ENCODE measurements at regions not wholly inside any gene's neighbourhood (a gene's known extent, or its start where the extent isn't known, plus 50 kb on each side); places are given as distances from the start of the nearest gene placed in this dataset.

DNA sequence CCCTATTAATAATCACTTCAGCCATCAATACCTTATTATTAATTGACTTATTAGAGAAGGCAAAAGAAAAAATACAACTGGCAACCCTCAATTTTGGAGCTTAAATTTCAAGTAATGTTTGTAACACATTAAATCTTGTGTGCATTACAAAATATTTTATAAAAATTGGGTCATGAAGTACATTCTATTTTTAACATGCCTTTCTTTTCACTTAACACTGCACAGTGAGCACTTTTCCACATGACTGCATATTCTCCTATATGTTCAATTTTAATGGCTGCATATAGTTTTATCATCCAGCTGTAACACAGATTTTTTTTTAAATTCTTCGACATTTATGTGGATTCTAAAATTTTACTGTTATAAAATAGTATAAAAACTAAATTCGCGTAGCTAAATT lies 92.5 kb downstream of the SLC17A6 start:
- H3K27ac ChIP-seq (ENCODE audit: control insufficient read depth, insufficient read depth): no peak overlapping the region
- FAIRE-seq: no peak

More for the DNA sequence above, 92.5 kb downstream of the SLC17A6 start:
- CTCF ChIA-PET: interaction anchor here (0.7 kb wide), 1 partner anchor 22 kb away, joined by 3 read pairs; no protein-coding TSS in a partner anchor
- POLR2A ChIA-PET: no interaction called here
- no peak for ATAC-seq
- no peak overlapping the region for H3K9ac ChIP-seq (ENCODE audit: control insufficient read depth, insufficient read depth, low read length)
- RAD21 ChIA-PET (ENCODE audit: unreplicated experiment): interaction anchor here (1.6 kb wide), 1 partner anchor 357 kb away, joined by 3 read pairs; no protein-coding TSS in a partner anchor
- H3K9me3 ChIP-seq (replicated peaks; ENCODE audit: control insufficient read depth, insufficient read depth, low read length): no peaks in the 10 kb centered on the region; the same call in 2 of the 3 replicates
- no peaks in the 10 kb centered on the region for H3K4me1 ChIP-seq (ENCODE audit: control insufficient read depth, insufficient read depth, low read length)
- no peaks in the 10 kb centered on the region for H4K20me1 ChIP-seq (ENCODE audit: control insufficient read depth, insufficient read depth)
- BruUV-seq (replicated peaks): no TSS peak
- no peaks in the 10 kb centered on the region for H3K36me3 ChIP-seq (ENCODE audit: control insufficient read depth in 2 of 2, insufficient read depth in 2 of 2, low read length in 1 of 2)
- H3K4me2 ChIP-seq (ENCODE audit: control insufficient read depth, insufficient read depth): no peak overlapping the region
- H3K27me3 ChIP-seq (replicated peaks in 1 of 2; ENCODE audit: control insufficient read depth in 2 of 2, insufficient read depth in 2 of 2, low read length in 1 of 2): no peaks in the 10 kb centered on the region
- intact Hi-C loops (cut with micrococcal nuclease; ENCODE audit: unreplicated experiment) (no loop called here), in situ Hi-C loops (cut with MboI) (no loop called here)
- no peak overlapping the region for H3K4me3 ChIP-seq
- DNase-seq (ENCODE audit: low read depth, low spot score): no peak
- WGBS (ENCODE audit: insufficient coverage, insufficient replicate concordance, low lambda C conversion rate, missing lambda C conversion rate): 67% methylated on average over 3 of the region's 3 CpGs
- SMC1A ChIA-PET (ENCODE audit: uncharacterized antibody, unreplicated experiment): no interaction called here
- H3K79me2 ChIP-seq (ENCODE audit: control insufficient read depth, insufficient read depth, low read length): no peaks in the 10 kb centered on the region
- TF ChIP-seq GATAD2B (conservative IDR thresholded peaks at IDR 0.05; ENCODE audit: low read depth) (no peak), NFYA (IDR thresholded peaks at IDR 0.05; ENCODE audit: borderline replicate concordance, low read depth, low read length) (no peak), ZBTB11 (CRISPR knock-in tag; IDR thresholded peaks at IDR 0.05) (no peak), CBX3 (IDR thresholded peaks at IDR 0.05; ENCODE audit: borderline replicate concordance, low read depth) (no peak), CHD4 (IDR thresholded peaks at IDR 0.05) (no peak)
- H2AFZ ChIP-seq (ENCODE audit: control insufficient read depth, low read depth, low read length): no peak overlapping the region
